ENCODE measurements at regions not wholly inside any gene's neighbourhood (a gene's known extent, or its start where the extent isn't known, plus 50 kb on each side); places are given as distances from the start of the nearest gene placed in this dataset.

DNA sequence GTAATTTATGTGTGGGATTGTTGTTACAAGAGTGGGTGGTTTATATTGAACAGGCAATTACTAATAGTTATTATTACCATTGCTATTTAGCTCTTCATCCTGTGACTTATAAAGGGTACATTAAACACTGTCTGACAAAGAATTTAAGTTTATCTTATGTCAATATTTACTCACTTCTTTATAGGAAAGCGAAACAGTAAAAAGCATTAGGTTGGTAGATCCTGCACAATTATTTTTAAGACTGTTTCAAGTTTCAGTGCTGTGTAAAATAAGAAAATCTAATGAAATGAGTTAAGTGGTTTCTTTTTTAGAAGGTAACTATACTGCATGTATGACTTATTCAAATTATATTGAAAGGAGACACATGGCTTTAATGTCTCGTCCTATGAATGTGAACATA is 135.8 kb upstream of the MAP3K7 start:
- no peak for DNase-seq

DNA sequence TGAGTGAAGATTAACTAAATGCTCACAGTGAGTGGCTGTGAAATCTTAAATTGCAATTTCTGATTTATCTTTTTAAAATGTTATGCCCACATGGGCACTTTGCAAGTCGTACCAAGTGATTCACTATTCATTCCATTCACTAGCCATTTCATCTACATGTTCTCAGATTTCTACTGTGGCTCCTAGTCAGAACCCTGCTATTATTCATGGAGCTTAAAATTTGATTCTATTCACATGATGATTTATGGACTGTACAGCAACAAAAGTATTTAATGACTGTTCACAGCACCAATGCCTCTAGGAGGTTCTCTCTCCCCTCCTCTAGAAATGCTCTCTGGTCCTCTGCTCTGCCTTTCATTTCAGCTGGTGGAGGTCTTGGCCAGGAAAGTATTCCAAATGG is 133.5 kb upstream of the MAP3K7 start:
- no peak for DNase-seq

DNA sequence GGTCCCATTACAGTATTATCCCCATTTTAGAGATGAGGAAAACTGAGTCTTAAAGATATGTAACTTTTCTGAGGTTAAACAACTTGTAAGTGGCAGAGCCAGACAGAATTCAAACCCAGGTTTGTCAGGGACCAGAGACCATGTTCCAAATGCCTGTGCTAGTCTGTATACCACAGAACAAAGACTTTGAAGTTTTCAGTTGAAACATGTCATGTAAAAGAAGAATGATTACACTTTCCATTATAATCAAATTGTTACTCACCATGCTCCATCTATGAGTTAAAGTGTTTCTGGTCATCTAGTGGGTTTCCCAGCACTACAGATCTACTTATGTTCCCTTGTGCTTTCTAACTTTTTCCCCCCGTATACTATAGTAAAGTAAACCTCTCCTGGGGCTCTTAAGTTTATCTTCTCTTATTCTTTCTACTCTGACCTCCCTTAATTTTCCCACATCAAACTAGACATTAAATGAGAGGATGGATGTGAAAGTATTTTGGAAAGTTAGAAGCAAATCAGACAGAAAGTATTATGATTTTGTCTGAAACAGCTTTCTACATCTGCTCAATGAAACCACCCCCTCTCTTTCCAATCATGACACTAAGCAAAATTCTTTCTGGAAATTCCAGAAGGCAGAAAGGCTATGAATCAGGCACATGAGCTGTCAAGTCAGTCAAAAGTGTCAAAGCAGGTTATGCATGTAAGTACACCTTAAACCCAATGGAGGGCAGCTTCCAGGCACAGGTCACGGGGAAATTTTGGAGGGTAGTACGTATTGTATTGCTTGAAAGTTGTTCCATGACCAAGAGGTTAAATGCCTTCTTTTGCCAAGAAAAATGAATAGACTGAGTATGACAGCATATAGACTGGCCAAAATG is 132.7 kb upstream of the MAP3K7 start:
- no peak for DNase-seq

GRCh38 chr6:90716376-90716775 is 129.5 kb upstream of the MAP3K7 start:
- DNase-seq, result no peak

DNA sequence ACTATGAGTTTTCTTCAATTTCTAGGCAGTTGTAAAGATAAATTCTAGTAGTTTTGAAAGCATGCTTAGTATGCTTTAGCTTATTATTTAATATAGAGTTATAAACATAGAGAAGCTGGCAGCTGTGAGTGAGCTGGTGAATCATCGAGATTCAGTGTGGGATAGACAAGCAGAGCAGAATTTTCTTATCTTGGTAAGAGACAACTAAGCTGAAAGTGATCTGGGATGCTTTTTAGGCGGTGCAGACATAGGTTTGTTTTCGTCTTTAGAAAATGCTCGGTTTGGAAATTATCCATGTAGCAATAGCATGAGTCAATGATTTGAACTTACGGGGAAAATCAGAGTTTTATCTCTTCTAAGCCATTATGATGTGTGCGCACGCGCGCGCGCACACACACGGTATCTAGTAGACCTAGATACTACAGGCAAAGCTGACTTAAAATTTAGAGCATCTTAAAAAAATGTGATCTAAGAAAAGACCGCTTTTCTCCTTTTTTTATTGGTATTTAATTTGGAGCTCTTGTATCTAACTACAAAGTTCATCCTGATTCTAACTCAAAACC is 128.3 kb upstream of the MAP3K7 start:
- no peak for DNase-seq

GRCh38 chr6:90714319-90714718 is 127.4 kb upstream of the MAP3K7 start:
- DNase-seq, result no peak

DNA sequence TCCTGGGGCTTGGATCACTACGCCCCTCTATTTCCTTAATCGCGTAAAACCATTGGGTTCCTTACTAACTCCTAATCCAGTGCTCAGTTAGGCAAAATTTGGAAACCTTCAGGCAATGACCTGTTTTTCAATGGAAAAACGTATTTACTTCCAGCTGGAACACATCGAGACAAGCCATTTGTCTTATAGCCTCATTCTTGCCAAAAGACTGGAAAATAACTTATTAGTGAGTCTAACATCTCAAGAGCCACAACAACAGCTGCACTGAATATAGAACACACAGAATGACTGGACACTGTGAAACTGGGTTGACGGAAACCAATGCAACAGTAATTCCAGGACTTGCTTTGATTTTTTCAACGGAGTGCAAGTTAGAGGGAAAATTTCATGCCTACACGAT is 125.2 kb upstream of the MAP3K7 start:
- DNase-seq, result no peak

DNA sequence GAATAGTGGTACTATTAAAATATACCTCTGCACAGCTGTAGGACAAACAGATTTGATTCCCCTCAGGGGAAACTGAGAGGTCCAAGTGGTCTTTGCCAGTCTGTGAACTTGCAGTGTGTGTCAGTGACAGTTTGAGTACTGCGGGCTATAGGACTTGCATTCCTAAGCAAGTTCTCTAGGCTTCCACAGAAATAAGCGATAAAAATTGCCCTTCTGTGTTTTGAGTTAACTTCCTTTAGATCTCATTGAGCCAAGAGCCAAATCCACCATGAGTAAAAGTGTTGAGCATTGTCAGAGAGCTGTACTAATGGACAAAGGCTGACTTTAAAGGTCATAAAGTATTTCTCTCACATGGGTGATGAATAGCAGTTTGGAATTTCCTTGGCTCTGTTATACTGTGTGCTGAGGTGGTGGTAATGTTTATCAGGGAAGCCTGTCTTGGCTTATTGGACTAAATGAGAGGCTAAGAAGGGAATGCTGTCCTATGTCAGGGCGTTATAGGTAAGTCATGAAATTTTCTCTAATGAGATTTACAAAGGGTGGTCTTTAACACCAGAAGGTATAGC is 122.6 kb upstream of the MAP3K7 start:
- DNase-seq, result no peak

DNA sequence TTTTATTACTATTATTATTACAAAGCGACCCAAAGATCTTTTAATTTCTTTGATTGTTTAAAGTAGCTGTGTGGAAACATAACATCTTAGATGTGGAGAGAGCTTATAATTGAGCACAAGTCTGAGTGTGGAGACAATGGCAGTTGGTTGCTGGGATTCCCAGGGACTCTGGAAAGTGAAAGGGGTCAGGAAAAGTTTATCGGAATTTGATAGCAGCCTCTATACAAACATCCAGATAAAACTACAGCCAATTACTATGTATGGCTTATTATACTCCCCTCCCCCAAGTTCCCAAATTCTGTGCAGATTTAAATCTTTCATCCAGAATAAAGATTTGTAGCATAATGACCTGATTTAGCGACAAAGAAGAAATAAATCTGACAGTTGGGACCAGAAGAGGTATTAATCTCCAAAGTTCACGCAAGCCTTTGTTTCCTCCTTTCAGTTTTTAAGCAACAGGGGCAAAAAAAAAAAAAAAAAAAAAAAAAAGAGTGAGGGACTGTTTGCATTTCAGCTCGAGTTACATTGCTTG is 121.4 kb upstream of the MAP3K7 start:
- DNase-seq, result no peak

DNA sequence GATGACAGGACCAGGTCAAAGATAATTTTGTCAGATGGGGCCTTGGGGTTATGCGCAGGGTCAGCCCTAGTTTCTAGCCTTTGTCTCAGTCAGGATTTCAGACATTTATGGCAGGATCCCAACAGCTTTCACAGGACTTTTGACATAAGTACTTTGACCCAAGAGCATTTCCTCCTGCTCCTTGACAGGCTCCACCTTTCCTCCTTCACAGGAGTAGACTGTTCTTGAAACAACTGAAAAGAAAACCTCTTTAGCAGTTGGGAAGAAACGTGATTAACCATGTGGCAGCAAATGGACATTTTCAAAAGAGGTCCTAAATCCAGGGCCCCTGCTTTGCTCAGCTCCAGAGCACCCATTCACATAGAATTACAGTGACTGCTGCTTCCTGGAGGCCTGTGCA is 120.4 kb upstream of the MAP3K7 start:
- no peak for DNase-seq

DNA sequence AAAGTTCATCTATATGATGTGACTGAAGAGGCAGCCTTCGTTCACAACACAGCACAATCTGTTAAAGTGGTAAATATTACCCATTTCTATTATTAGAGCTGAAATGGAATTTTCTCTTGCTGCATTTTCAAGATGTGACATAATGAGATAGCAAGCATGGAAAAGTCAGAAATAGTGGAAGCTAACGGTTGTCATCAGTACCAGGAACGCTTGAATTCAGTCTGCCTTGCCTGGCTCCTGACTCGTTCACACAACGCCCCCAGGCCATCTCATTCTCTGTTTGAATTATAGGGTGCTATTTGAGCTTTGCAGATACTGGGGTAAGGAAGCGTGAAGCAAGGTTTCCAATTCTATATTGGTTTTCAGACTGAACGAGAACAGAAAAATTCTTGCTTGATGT is 116.5 kb upstream of the MAP3K7 start:
- DNase-seq, result no peak

GRCh38 chr6:90701926-90702325 is 115.1 kb upstream of the MAP3K7 start:
- no peak for DNase-seq

DNA sequence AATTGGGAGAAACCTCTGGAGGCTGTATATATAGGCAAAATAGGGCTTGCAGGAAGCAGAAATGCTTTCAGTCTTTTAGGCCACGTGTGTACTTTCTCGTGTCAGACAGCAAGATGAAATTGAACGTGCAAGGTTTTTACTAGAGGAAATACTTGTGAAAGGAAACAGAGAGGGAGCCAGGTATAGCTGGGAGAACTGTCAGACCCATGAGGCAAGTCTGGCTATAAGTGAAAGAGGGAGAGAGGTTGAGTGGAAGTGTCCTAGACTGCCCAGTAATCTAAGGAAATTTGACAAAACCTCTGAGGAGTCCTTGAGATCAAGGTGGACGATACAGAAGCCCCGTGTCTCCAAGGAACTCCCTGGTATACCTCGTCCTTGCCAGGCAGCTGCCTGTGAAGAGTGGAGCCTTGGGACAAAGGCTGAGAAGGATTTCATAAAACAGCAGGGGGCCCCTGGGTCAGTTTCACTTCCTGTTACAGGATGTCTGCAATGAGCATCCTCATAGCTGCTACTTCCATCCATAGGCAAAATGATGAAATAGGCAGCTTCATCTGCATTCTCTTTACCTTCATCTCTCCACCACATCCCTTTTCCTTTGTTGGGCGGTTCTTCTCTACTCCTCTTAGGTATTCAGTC is 114.4 kb upstream of the MAP3K7 start:
- no peak for DNase-seq

- DNase-seq, result no peak
These were observed 108.4 kb upstream of the MAP3K7 start for GRCh38 chr6:90695316-90695715.

DNA sequence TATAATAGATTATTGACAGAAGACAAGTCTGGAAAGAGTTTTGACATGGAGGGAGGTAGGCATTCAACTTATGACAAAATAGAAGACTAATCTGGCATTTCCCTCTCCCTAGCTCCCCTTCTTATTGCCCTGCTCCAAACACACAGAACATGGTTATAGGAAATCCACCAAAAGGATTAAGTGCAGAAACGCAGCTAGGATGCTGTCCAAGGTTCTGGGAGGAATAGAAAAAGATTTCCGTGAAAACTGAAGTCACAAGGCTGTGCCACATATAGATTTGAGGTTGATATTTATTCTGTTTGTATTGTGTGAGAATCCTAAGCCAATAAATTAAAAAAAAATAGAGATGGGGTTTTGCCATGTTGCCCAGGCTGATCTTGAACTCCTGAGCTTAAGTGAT is 107.9 kb upstream of the MAP3K7 start:
- no peak for DNase-seq

DNA sequence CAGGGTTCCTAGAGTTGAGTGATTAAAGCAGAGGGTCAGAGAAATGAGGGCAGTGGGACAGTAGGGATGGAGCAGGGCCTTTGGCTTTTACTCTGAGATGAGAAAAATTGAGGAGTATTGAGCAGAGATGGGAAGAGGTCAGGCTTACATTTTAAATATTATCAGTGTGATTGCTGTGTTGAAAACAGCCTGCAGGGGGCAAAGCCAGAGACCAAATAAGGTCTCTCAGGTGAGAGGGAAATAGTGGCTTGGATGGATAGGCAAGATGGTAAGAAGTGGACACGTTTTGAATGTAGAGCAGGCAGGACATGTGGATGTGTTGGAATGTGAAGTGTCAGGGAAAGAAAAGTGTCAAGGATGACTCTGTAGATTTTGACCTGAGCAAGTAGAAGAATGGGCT is 105.0 kb upstream of the MAP3K7 start:
- no peak for DNase-seq

- DNase-seq, result no peak
These were observed 102.3 kb upstream of the MAP3K7 start for GRCh38 chr6:90689172-90689571.

DNA sequence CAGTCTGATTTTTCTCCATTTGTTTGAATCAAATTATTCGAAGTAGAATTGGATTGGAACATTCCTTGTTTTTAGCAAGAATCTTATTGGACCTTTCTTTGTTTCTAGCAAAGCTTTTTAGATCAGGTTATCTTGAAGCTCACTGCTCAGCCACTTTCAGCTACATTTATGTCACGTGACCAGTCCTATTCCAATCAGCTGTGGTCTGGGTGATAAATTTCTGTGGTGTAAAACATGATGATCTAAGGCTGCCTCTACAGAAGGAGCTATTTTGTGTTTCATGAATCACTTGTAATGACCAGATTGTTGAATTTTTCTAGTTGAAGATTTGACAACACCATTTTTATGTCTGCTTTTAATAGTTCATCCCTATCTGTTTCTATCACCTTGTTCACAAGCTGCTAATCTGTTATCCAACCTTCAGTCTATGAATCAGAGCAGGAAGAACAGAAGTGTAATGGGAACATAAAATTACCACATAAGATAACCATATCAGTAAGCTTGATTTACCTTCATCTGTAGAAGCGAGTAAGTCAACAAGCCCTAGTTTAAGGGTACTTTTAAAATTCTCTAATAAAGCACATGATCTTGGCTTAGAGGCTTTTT is 101.0 kb upstream of the MAP3K7 start:
- no peak for DNase-seq

DNA sequence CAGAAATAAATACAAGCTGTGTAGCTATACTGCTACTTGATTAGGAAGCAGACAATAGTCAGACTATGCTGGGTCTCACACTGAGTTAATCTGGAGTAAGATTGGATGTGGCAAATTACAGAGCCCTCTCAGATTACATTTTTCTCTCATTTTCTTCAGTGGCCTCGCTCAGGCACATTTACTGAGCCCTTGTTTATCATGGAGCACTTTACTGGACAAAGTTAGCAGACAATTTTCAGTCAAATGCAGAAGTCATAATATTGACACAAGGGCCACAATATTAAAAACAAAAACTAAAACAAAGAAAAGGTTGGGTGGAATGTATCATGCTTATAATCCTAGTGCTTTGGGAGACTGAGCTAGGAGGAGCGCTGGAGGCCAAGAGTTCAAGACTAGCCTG is 95.0 kb upstream of the MAP3K7 start:
- DNase-seq, result no peak

- no peak for DNase-seq
These were observed 91.3 kb upstream of the MAP3K7 start for GRCh38 chr6:90678049-90678779.

GRCh38 chr6:90677440-90677839 is 90.6 kb upstream of the MAP3K7 start:
- no peak for DNase-seq

DNA sequence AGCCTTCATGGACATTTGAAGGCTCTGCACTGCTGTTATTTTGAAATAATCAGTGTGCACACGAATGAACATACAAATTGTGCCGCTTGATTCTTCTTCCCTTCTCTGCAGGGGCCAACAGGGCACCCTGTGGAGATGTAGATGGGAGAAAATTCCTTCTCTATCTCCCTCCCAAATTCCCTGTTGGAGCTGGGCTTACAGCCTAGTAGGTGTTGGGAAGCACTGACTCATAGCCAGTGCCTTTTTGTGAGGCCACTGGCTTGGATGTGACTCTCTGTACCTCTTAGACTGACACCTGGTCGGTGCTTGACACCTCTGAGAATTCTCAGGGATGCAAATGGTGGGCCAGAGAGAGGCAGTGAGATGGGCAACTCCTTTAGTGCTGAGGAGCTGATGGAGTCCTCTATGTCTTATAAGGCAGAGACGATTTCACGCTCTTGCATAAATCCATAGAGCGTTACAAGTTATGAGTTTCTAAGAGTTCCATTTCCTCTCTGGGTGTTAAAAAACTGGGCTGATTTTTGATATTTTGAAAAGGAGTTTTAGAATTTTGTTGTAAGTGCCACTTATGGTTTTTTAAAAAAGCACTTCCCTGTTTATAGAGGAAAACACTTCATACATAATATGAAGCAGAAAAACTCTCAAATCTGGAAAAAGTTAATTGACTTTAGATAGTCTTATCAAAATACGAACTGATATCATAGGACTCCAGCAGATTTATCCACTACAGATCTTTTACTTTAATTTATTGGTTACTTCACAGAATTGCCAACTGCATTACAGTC is 89.8 kb upstream of the MAP3K7 start:
- no peak for DNase-seq
